ENCODE measurements at regions not wholly inside any gene's neighbourhood (a gene's known extent, or its start where the extent isn't known, plus 50 kb on each side); places are given as distances from the start of the nearest gene placed in this dataset.
"Not testable (repeated sequence)": the region's sequence is repeated elsewhere in the genome, so short reads cannot be mapped to it uniquely, and the experiment has no call there.

DNA sequence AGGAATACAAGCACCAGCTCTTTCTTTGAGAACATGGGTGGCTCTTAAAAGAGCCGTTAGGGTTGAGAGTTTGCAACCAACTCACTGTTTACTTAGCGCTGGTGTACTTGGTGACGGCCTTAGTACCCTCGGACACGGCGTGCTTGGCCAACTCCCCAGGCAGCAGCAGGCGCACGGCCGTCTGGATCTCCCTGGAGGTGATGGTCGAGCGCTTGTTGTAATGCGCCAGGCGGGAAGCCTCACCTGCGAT, 115.3 kb upstream of the PRSS16 start:
- Histone ChIP-seq H3K4me3 (ENCODE audit: low read length in 2 of 2) (peak overlapping the region; percentile 74 to 86), H3K9ac (ENCODE audit: low read depth in 1 of 2, low read length in 2 of 2) (peak overlapping the region; percentile 75 to 80), H3K27ac (ENCODE audit: low read depth in 2 of 2, low read length in 2 of 2) (peak overlapping the region; percentile 97), H3K4me1 (ENCODE audit: control insufficient read depth in 2 of 2, insufficient read depth in 2 of 2, low read length in 2 of 2) (peaks cover 8 to 13% of the 10 kb centered on the region in 2 donors)
- not testable (repeated sequence) for H3K9me3 ChIP-seq (ENCODE audit: control insufficient read depth in 2 of 2, low read length in 2 of 2); H3K36me3 ChIP-seq (ENCODE audit: control insufficient read depth in 2 of 2, insufficient read depth in 2 of 2, low read length in 2 of 2); H3K27me3 ChIP-seq (ENCODE audit: control insufficient read depth in 2 of 2, insufficient read depth in 2 of 2, low read length in 2 of 2)

DNA sequence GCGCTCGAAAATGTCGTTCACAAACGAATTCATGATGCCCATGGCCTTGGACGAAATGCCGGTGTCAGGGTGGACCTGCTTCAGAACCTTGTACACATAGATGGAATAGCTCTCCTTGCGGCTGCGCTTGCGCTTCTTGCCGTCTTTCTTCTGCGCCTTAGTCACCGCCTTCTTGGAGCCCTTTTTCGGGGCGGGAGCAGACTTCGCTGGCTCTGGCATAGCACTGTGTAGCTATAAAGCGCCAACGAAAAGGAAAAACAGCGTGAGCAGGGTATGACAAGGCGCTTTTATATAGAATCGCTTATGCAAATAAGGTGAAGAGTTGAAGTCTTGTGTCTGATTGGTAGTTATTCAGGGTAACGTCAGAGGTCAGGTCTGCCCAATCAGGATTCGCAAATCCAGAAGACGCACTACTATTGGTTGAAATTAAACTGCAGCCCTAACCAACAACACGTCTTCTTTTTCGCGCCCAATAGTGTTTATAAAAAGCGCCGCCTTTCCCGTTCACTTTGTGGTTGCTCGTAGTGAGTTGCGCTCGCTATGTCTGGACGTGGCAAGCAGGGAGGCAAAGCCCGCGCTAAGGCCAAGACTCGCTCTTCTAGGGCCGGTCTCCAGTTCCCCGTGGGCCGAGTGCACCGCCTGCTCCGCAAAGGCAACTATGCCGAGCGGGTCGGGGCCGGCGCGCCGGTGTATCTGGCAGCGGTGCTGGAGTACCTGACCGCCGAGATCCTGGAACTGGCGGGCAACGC, 114.8 kb upstream of the PRSS16 start:
- H3K9ac ChIP-seq (ENCODE audit: low read depth in 1 of 2, low read length in 2 of 2) = peak overlapping the region; percentile 80 to 95
- no peaks in the 10 kb centered on the region for H3K9me3 ChIP-seq (ENCODE audit: control insufficient read depth in 2 of 2, low read length in 2 of 2)
- H3K4me1 ChIP-seq (ENCODE audit: control insufficient read depth in 2 of 2, insufficient read depth in 2 of 2, low read length in 2 of 2) = peaks cover 8 to 10% of the 10 kb centered on the region in 2 donors
- peak overlapping the region; percentile 97 for H3K27ac ChIP-seq (ENCODE audit: low read depth in 2 of 2, low read length in 2 of 2)
- no peaks in the 10 kb centered on the region for H3K36me3 ChIP-seq (ENCODE audit: control insufficient read depth in 2 of 2, insufficient read depth in 2 of 2, low read length in 2 of 2)
- no peaks in the 10 kb centered on the region for H3K27me3 ChIP-seq (ENCODE audit: control insufficient read depth in 2 of 2, insufficient read depth in 2 of 2, low read length in 2 of 2)
- peak overlapping the region; percentile 74 to 86 for H3K4me3 ChIP-seq (ENCODE audit: low read length in 2 of 2)

DNA sequence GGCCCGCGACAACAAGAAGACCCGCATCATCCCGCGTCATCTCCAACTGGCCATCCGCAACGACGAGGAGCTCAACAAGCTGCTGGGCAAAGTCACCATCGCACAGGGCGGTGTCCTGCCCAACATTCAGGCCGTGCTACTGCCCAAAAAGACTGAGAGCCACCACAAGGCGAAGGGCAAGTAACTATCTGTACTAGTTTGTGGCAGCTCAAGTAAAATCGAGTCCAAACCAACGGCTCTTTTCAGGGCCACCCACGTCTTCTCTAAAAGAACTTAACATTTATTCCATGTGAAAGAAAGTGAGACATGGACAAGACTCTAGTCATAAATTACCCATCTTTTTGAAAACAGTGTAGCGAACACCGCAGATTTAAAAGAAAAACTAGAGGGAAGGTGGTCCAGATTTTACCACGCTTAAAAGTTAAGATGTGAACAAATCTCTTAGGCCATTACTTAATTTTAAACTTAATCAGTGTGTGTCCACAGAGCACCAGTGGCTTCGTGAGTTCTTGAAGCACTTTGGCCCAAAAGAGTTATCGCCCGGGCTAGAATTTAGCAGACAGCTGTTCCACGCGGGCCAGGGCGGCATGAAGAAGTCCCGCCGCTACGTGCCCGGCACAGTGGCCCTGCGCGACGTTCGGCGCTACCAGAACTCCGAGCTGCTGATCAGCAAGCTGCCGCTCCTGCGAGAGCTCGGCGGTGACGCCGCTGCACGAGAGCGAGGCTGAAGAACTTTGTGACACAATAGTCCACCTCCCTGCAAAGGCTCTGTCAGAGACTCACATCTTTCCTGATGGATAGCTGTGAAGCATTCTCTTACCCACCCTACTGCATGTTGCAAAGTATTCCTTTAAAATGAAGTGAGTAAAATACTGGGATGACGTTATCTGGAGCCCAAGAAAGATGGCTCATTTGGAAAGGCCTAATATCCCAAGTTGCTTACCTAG, 113.9 kb upstream of the PRSS16 start:
- Histone ChIP-seq H3K4me1 (ENCODE audit: control insufficient read depth in 2 of 2, insufficient read depth in 2 of 2, low read length in 2 of 2) (peaks cover 8 to 10% of the 10 kb centered on the region in 2 donors), H3K27ac (ENCODE audit: low read depth in 2 of 2, low read length in 2 of 2) (peak overlapping the region; percentile 97), H3K9me3 (ENCODE audit: control insufficient read depth in 2 of 2, low read length in 2 of 2) (no peaks in the 10 kb centered on the region), H3K4me3 (ENCODE audit: low read length in 2 of 2) (peak overlapping the region; percentile 74 to 86), H3K27me3 (ENCODE audit: control insufficient read depth in 2 of 2, insufficient read depth in 2 of 2, low read length in 2 of 2) (no peaks in the 10 kb centered on the region), H3K36me3 (ENCODE audit: control insufficient read depth in 2 of 2, insufficient read depth in 2 of 2, low read length in 2 of 2) (no peaks in the 10 kb centered on the region), H3K9ac (ENCODE audit: low read depth in 1 of 2, low read length in 2 of 2) (peak overlapping the region; percentile 66 to 95)

DNA sequence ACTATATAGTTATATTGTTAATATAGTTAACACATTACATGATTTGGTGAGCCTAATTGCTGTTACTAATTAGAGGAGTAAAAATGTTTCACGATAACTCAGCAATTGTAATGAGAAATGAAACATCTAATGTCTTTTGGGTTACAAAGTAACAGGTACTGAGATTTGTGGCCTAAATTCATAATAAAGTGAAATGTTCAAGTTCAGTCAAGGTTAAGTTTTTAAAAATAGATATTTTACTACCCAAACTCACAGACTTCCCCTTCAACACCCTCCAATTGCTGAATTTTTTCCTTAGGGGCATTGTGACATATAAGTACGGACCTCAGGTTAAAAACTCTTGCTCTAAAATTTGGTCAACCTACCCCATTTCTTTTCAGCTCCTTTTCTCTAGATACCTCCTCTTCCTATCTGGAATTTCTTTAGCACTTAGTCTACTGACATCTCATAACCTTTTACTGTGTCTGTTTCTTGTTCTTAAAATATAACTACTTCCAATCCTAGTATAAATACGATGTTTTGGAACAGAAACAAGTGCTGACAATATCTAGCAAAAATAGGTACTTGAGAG, 112.3 kb upstream of the PRSS16 start:
- no peaks in the 10 kb centered on the region for H3K9me3 ChIP-seq (ENCODE audit: control insufficient read depth in 2 of 2, low read length in 2 of 2)
- H3K9ac ChIP-seq (ENCODE audit: low read depth in 1 of 2, low read length in 2 of 2) = no peak overlapping the region
- peaks cover 8 to 13% of the 10 kb centered on the region in 2 donors for H3K4me1 ChIP-seq (ENCODE audit: control insufficient read depth in 2 of 2, insufficient read depth in 2 of 2, low read length in 2 of 2)
- no peak overlapping the region for H3K27ac ChIP-seq (ENCODE audit: low read depth in 2 of 2, low read length in 2 of 2)
- no peaks in the 10 kb centered on the region for H3K27me3 ChIP-seq (ENCODE audit: control insufficient read depth in 2 of 2, insufficient read depth in 2 of 2, low read length in 2 of 2)
- H3K4me3 ChIP-seq (ENCODE audit: low read length in 2 of 2) = no peak overlapping the region
- no peaks in the 10 kb centered on the region for H3K36me3 ChIP-seq (ENCODE audit: control insufficient read depth in 2 of 2, insufficient read depth in 2 of 2, low read length in 2 of 2)

DNA sequence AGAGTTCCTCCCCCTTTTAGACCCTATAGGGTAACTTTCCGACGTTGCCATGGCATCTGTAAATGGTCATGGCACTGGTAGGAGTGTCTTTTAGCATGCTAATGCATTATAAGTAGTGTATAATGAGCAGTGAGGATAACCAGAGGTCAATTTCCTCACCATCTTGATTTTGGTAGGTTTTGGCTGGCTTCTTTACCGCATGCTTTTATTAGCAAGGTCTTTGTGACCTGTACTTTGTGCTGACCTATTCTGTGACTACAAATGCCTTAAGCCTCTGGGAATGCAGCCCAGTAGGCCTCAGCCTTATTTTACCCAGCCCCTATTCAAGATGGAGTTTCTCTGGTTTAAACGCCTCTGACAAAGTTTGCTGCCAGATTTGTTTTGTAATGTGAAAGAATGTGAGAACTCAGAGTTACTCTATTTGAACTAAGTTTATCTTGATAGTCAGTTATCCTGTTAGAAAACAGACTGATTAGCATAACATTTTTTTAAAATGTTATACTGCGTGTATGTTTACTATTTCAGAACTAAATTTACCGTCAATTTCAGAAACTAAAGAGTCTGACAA, 111.3 kb upstream of the PRSS16 start:
- H3K4me3 ChIP-seq (ENCODE audit: low read length in 2 of 2) = no peak overlapping the region
- peaks cover 8 to 17% of the 10 kb centered on the region in 2 donors for H3K4me1 ChIP-seq (ENCODE audit: control insufficient read depth in 2 of 2, insufficient read depth in 2 of 2, low read length in 2 of 2)
- no peak overlapping the region for H3K27ac ChIP-seq (ENCODE audit: low read depth in 2 of 2, low read length in 2 of 2)
- no peaks in the 10 kb centered on the region for H3K27me3 ChIP-seq (ENCODE audit: control insufficient read depth in 2 of 2, insufficient read depth in 2 of 2, low read length in 2 of 2)
- H3K9me3 ChIP-seq (ENCODE audit: control insufficient read depth in 2 of 2, low read length in 2 of 2) = no peaks in the 10 kb centered on the region
- H3K36me3 ChIP-seq (ENCODE audit: control insufficient read depth in 2 of 2, insufficient read depth in 2 of 2, low read length in 2 of 2) = no peaks in the 10 kb centered on the region
- H3K9ac ChIP-seq (ENCODE audit: low read depth in 1 of 2, low read length in 2 of 2) = no peak overlapping the region

DNA sequence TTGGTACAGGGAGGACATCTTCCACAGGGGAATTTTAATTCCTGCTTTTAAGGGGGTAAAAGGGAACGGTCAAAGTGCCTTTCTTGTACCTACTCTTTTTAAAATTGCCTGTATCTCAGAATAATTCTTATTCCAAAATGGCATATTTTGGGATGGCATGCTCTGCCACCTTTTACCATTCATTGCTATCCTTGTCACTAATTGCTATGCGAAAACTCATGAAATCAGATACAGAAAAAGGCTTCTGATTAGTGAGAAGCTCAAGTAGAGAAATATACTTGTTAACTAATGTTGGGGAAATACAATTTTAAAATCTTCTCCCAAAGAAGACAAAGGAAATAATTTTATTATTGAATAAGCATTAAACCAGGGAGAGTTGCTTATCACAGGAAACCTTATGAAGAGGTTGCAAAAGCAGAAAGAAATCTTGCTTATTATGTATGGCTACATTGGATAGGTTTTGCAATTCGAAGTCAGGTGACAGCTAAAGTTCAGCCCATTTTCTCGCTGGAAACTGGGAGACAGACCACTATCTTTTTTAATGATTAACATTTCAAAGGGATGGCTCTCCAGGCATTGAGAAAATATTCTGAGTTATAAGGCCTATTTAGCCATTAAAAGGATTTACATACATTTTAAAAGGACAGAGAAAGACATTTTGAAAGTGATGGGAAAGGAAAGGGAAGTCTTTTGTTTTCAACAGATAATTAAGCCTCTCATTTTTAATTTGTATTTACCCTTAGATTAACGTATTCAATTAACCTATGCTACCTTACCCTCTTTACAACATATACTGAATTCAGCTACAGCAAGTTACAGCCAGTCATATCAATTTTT, 110.3 kb upstream of the PRSS16 start:
- peaks cover 8 to 13% of the 10 kb centered on the region in 2 donors for H3K4me1 ChIP-seq (ENCODE audit: control insufficient read depth in 2 of 2, insufficient read depth in 2 of 2, low read length in 2 of 2)
- H3K36me3 ChIP-seq (ENCODE audit: control insufficient read depth in 2 of 2, insufficient read depth in 2 of 2, low read length in 2 of 2) = no peaks in the 10 kb centered on the region

DNA sequence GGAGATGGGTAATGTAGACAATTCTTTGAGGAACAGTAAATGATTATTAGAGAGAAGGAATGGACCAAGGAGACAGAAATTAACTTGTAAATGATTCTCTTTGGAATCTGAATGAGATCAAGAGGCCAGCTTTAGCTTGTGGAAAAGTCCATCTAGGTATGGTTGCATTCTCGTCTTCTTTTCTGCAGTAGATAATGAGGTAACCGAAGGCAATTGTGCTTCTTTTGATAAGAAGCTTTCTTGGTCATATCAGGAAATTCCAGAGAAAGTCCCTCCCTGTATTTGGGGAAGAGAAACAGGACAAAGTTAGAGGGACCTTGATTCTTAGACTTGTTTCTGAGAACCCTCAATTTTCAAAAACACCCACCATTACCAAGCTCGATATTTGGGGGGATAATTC, 109.1 kb upstream of the PRSS16 start:
- H3K9me3 ChIP-seq (ENCODE audit: control insufficient read depth in 2 of 2, low read length in 2 of 2) = no peaks in the 10 kb centered on the region
- peaks cover 5 to 9% of the 10 kb centered on the region in 2 donors for H3K4me1 ChIP-seq (ENCODE audit: control insufficient read depth in 2 of 2, insufficient read depth in 2 of 2, low read length in 2 of 2)
- no peak overlapping the region for H3K9ac ChIP-seq (ENCODE audit: low read depth in 1 of 2, low read length in 2 of 2)
- peak overlapping the region; percentile 89 to 93 for H3K27ac ChIP-seq (ENCODE audit: low read depth in 2 of 2, low read length in 2 of 2)
- no peaks in the 10 kb centered on the region for H3K36me3 ChIP-seq (ENCODE audit: control insufficient read depth in 2 of 2, insufficient read depth in 2 of 2, low read length in 2 of 2)
- H3K4me3 ChIP-seq (ENCODE audit: low read length in 2 of 2) = no peak overlapping the region
- no peaks in the 10 kb centered on the region for H3K27me3 ChIP-seq (ENCODE audit: control insufficient read depth in 2 of 2, insufficient read depth in 2 of 2, low read length in 2 of 2)

More for the DNA sequence above, 110.3 kb upstream of the PRSS16 start:
- Histone ChIP-seq H3K27me3 (ENCODE audit: control insufficient read depth in 2 of 2, insufficient read depth in 2 of 2, low read length in 2 of 2) (no peaks in the 10 kb centered on the region), H3K9me3 (ENCODE audit: control insufficient read depth in 2 of 2, low read length in 2 of 2) (no peaks in the 10 kb centered on the region), H3K27ac (ENCODE audit: low read depth in 2 of 2, low read length in 2 of 2) (no peak overlapping the region), H3K9ac (ENCODE audit: low read depth in 1 of 2, low read length in 2 of 2) (no peak overlapping the region), H3K4me3 (ENCODE audit: low read length in 2 of 2) (no peak overlapping the region)

DNA sequence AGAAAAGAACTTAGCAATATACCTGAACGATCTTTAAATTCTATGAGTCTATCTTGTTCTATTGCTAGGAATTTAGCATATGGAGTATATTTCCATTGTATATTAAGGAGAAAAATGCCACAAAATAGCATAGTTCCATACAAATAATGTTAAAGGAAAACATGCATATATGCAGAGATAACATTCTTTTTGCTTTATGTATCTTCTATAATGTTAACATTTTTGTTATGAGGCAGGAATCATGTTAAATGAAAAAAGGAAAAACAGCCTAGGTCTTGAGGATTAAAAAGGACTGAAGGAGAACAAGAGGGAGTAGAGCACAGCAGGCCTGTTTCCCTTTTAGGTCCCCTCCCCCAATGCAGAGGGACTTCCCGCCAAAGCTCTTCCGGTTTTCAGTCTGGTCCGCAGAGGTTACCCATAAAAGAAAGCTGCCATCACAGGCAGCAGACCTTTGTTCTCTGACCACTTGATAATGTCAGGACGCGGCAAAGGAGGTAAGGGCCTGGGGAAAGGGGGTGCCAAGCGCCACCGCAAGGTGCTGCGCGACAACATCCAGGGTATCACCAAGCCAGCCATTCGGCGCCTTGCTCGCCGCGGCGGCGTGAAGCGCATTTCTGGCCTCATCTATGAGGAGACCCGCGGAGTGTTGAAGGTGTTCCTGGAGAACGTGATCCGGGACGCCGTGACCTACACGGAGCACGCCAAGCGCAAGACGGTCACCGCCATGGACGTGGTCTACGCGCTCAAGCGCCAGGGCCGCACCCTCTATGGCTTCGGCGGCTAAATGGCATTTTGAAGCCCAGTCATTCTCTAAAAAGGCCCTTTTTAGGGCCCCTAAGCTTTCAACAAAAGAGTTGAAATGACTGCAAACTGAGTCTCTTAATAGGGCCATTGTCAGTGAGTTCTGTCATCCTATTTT, 108.4 kb upstream of the PRSS16 start:
- Histone ChIP-seq H3K9me3 (ENCODE audit: control insufficient read depth in 2 of 2, low read length in 2 of 2) (no peaks in the 10 kb centered on the region), H3K27me3 (ENCODE audit: control insufficient read depth in 2 of 2, insufficient read depth in 2 of 2, low read length in 2 of 2) (no peaks in the 10 kb centered on the region), H3K4me3 (ENCODE audit: low read length in 2 of 2) (peak overlapping the region; percentile 73 to 88), H3K9ac (ENCODE audit: low read depth in 1 of 2, low read length in 2 of 2) (peak overlapping the region; percentile 84 to 88), H3K36me3 (ENCODE audit: control insufficient read depth in 2 of 2, insufficient read depth in 2 of 2, low read length in 2 of 2) (no peaks in the 10 kb centered on the region), H3K4me1 (ENCODE audit: control insufficient read depth in 2 of 2, insufficient read depth in 2 of 2, low read length in 2 of 2) (peaks cover 3 to 6% of the 10 kb centered on the region in 2 donors), H3K27ac (ENCODE audit: low read depth in 2 of 2, low read length in 2 of 2) (peak overlapping the region; percentile 89 to 93)

Measured in mucosa of rectum (tissue), 2 donors.